A549 (cell line): ENCODE measurements at regions not wholly inside any gene's neighbourhood (a gene's known extent, or its start where the extent isn't known, plus 50 kb on each side); places are given as distances from the start of the nearest gene placed in this dataset.

Source experiments
- ATAC-seq, 2 experiments: fragments of 200-7000 bp in 1 of 2; fragments of >200 bp in 1 of 2; cut with Nextera tagmentation in 1 of 2; cut with Tn5 transposase in 1 of 2; 3 replicates each; pipeline versions ENCODE4 v1.8.0 to v1.9.1; 2018 to 2020; ENCODE audit warnings: mild to moderate bottlenecking in 1 of 2, moderate library complexity in 1 of 2
- CTCF ChIA-PET: fragments of 300-600 bp; sonication (Branson Sonifier 250); formaldehyde crosslinking; extraction: SDS; loops from one replicate; lab custom pipeline; 2021; ENCODE audit warnings: antibody characterized with exemption, inconsistent platforms; lab: Yijun Ruan, JAX
- POLR2A ChIA-PET: fragments of 350-600 bp; formaldehyde crosslinking; extraction: SDS; loops from one replicate; lab custom pipeline; 2021; ENCODE audit warnings: antibody characterized with exemption, inconsistent platforms; lab: Yijun Ruan, JAX
- DNase-seq, 2 experiments: peaks; one replicate each; pipeline versions ENCODE4 v3.0.0 to v3.0.0-alpha.2; 2011 to 2016; ENCODE audit warnings: low read depth in 1 of 2, low spot score in 1 of 2
- FAIRE-seq: peaks from 2 replicates; lab custom pipeline; 2011; peaks lifted over from hg19 to GRCh38; lab: Jason Lieb, UNC
- H3K27ac ChIP-seq, 2 experiments: fragments of >200 bp; sonication (Bioruptor Twin); formaldehyde crosslinking; 3 replicates each; pipeline ENCODE4 v1.5.1; 2016 to 2017
- H3K4me1 ChIP-seq: fragments of >200 bp; sonication (Bioruptor Twin); formaldehyde crosslinking; 3 replicates; pipeline ENCODE4 v1.6.1; 2016
- H3K4me2 ChIP-seq: fragments of >200 bp; sonication (Bioruptor Twin); formaldehyde crosslinking; 3 replicates; pipeline ENCODE4 v1.6.1; 2016
- H3K4me3 ChIP-seq: fragments of >200 bp; sonication (Bioruptor Twin); formaldehyde crosslinking; 3 replicates; pipeline ENCODE4 v1.5.1; 2016
- H3K9me3 ChIP-seq: fragments of >200 bp; sonication (Bioruptor Twin); formaldehyde crosslinking; 3 replicates; pipeline ENCODE4 v1.6.1; 2016
- ATOH8 ChIP-seq: fragments of 250-450 bp; sonication (Bioruptor Pico); IDR thresholded peaks from 2 replicates; pipeline ENCODE4 v1.5.0; 2020; ENCODE audit warnings: low read depth, mild to moderate bottlenecking, moderate library complexity
- BHLHE40 ChIP-seq: IDR thresholded peaks from 2 replicates; pipeline ENCODE4 v1.6.1; 2012; ENCODE audit warnings: low read depth, low read length, inconsistent platforms
- CBX2 ChIP-seq: fragments of 200-600 bp; sonication (generic); IDR thresholded peaks from 2 replicates; pipeline ENCODE4 v1.6.1; 2016; ENCODE audit warnings: low read depth, mild to moderate bottlenecking, borderline replicate concordance
- CHD4 ChIP-seq: fragments of 200-600 bp; sonication (generic); IDR thresholded peaks from 2 replicates; pipeline ENCODE4 v1.6.1; 2016; ENCODE audit warnings: antibody characterized with exemption, mild to moderate bottlenecking, borderline replicate concordance
- E2F6 ChIP-seq: IDR thresholded peaks from 2 replicates; pipeline ENCODE4 v1.6.1; 2012; ENCODE audit warnings: low read depth, borderline replicate concordance
- EHF ChIP-seq: fragments of 250-450 bp; sonication (Bioruptor Pico); IDR thresholded peaks from 2 replicates; pipeline ENCODE4 v1.5.0; 2020; ENCODE audit warnings: mild to moderate bottlenecking
- EP300 ChIP-seq, 2 experiments: fragments of >200 bp; sonication (Bioruptor Twin); formaldehyde crosslinking; IDR thresholded peaks; 2 replicates in 1 of 2; 3 replicates in 1 of 2; pipeline ENCODE4 v1.6.1; 2016 to 2017
- ESRRA ChIP-seq: fragments of 150-350 bp; IDR thresholded peaks from 2 replicates; pipeline ENCODE4 v1.6.1; 2014; ENCODE audit warnings: mild to moderate bottlenecking, low read length, borderline replicate concordance
- FOSL2 ChIP-seq, 2 experiments: fragments of 450-650 bp in 1 of 2; fragments of >200 bp in 1 of 2; sonication (Bioruptor Twin) in 1 of 2; formaldehyde crosslinking; IDR thresholded peaks; 2 replicates each; pipeline versions ENCODE4 v1.5.0 to v1.6.1; 2016 to 2020; ENCODE audit warnings: mild to moderate bottlenecking in 1 of 2, moderate library complexity in 1 of 2
- HES2 ChIP-seq: fragments of >200 bp; sonication (Bioruptor Twin); formaldehyde crosslinking; IDR thresholded peaks from 2 replicates; pipeline ENCODE4 v1.6.1; 2016
- HOXA7 ChIP-seq: fragments of 250-450 bp; sonication (Bioruptor Pico); IDR thresholded peaks from 2 replicates; pipeline ENCODE4 v1.5.0; 2020; ENCODE audit warnings: mild to moderate bottlenecking, moderate library complexity
- HOXB5 ChIP-seq: fragments of 250-450 bp; sonication (Bioruptor Pico); IDR thresholded peaks from 2 replicates; pipeline ENCODE4 v1.5.0; 2020; ENCODE audit warnings: mild to moderate bottlenecking, moderate library complexity
- JUN ChIP-seq, 2 experiments: fragments of >200 bp; sonication (Bioruptor Twin); formaldehyde crosslinking; IDR thresholded peaks; 2 replicates in 1 of 2; 3 replicates in 1 of 2; pipeline ENCODE4 v1.6.1; 2016 to 2017
- KDM1A ChIP-seq: fragments of 200-600 bp; sonication (generic); IDR thresholded peaks from 2 replicates; pipeline ENCODE4 v1.6.1; 2016; ENCODE audit warnings: low read depth, mild to moderate bottlenecking
- KDM5A ChIP-seq: fragments of 200-600 bp; sonication (generic); IDR thresholded peaks from 2 replicates; pipeline ENCODE4 v1.6.1; 2016; ENCODE audit warnings: antibody characterized with exemption, mild to moderate bottlenecking
- MAZ ChIP-seq: fragments of 150-350 bp; IDR thresholded peaks from 2 replicates; pipeline ENCODE4 v1.6.1; 2014; ENCODE audit warnings: antibody characterized with exemption, low read depth, low read length, borderline replicate concordance
- NFE2L2 ChIP-seq: fragments of 150-350 bp; conservative IDR thresholded peaks from 2 replicates; pipeline ENCODE4 v1.6.1; 2014; ENCODE audit warnings: low read length
- NPAS2 ChIP-seq: fragments of 250-450 bp; sonication (Bioruptor Pico); IDR thresholded peaks from 2 replicates; pipeline ENCODE4 v1.8.0; 2022; ENCODE audit warnings: mild to moderate bottlenecking, moderate library complexity, borderline replicate concordance
- NR3C1 ChIP-seq: fragments of >200 bp; sonication (Bioruptor Twin); formaldehyde crosslinking; IDR thresholded peaks from 3 replicates; pipeline ENCODE4 v1.6.1; 2017
- PHF8 ChIP-seq: fragments of 200-600 bp; sonication (generic); IDR thresholded peaks from 2 replicates; pipeline ENCODE4 v1.6.1; 2016; ENCODE audit warnings: low read depth, mild to moderate bottlenecking, antibody characterized with exemption, moderate library complexity, borderline replicate concordance
- RAD21 ChIP-seq, 2 experiments: fragments of >200 bp in 1 of 2; sonication (Bioruptor Twin) in 1 of 2; formaldehyde crosslinking in 1 of 2; IDR thresholded peaks in 1 of 2; conservative IDR thresholded peaks in 1 of 2; 2 replicates in 1 of 2; 3 replicates in 1 of 2; pipeline ENCODE4 v1.6.1; 2012 to 2018; ENCODE audit warnings: inconsistent platforms in 1 of 2
- RARB ChIP-seq: fragments of 250-450 bp; sonication (Bioruptor Pico); IDR thresholded peaks from 2 replicates; pipeline ENCODE4 v1.8.0; 2021; ENCODE audit warnings: mild to moderate bottlenecking, moderate library complexity
- RFX5 ChIP-seq: fragments of 450-650 bp; IDR thresholded peaks from 2 replicates; pipeline ENCODE4 v1.7.1; 2014; ENCODE audit warnings: antibody characterized with exemption, mild to moderate bottlenecking, moderate library complexity
- SMC3 ChIP-seq: fragments of >200 bp; sonication (Bioruptor Twin); formaldehyde crosslinking; IDR thresholded peaks from 3 replicates; pipeline ENCODE4 v1.6.1; 2018; ENCODE audit warnings: inconsistent platforms
- TFCP2L1 ChIP-seq: fragments of 250-450 bp; sonication (Bioruptor Pico); IDR thresholded peaks from 2 replicates; pipeline ENCODE4 v1.5.0; 2021; ENCODE audit warnings: mild to moderate bottlenecking
- TP53 ChIP-seq: fragments of 250-450 bp; sonication (Bioruptor Pico); IDR thresholded peaks from 2 replicates; pipeline ENCODE4 v1.5.0; 2021; ENCODE audit warnings: mild to moderate bottlenecking, moderate library complexity
- USF2 ChIP-seq: fragments of 450-650 bp; IDR thresholded peaks from 2 replicates; pipeline ENCODE4 v1.6.1; 2014; ENCODE audit warnings: antibody characterized with exemption
- ZFP36 ChIP-seq: fragments of 450-650 bp; IDR thresholded peaks from 2 replicates; pipeline ENCODE4 v1.6.1; 2014; ENCODE audit warnings: borderline replicate concordance; ENCODE audit not compliant: partially characterized antibody
- WGBS: methylation state at CpG from one replicate; pipeline ENCODE4 v1.1.6; 2017; ENCODE audit errors: missing lambda C conversion rate; 5-methylcytosine and 5-hydroxymethylcytosine counted together

GRCh38 chr2:183809404-183809803 lies 685.2 kb downstream of the NUP35 start:
- no peak for ATAC-seq
- CTCF ChIA-PET, result no interaction called here
- no peak for TF ChIP-seq USF2
- no peak for TF ChIP-seq RAD21 (conservative IDR thresholded peaks at IDR 0.05 in 1 of 2, IDR thresholded peaks at IDR 0.05 in 1 of 2)
- no peak for TF ChIP-seq KDM5A
- TF ChIP-seq ESRRA, result no peak
- TF ChIP-seq CBX2, result no peak
- TF ChIP-seq SMC3, result no peak
- TF ChIP-seq ZFP36, result no peak
- no peak for TF ChIP-seq EP300 (IDR thresholded peaks at IDR 0.05)
- TF ChIP-seq BHLHE40, result no peak
- TF ChIP-seq RFX5, result no peak
- no peak for TF ChIP-seq HES2
- TF ChIP-seq RARB, result no peak
- TF ChIP-seq KDM1A, result no peak
- no peak for TF ChIP-seq NFE2L2
- TF ChIP-seq E2F6, result no peak
- no peak for TF ChIP-seq TFCP2L1 (CRISPR knock-in tag)
- TF ChIP-seq MAZ, result no peak
- TF ChIP-seq CHD4, result no peak
- TF ChIP-seq, all 56 proteins: peak for 0
- H3K4me3 ChIP-seq, result no peak overlapping the region
- WGBS, result 76% methylated on average over 3 of the region's 3 CpGs
- DNase-seq (no peak), FAIRE-seq (no peak)
- H3K4me1 ChIP-seq, result no peaks in the 10 kb centered on the region
- no peak overlapping the region for H3K27ac ChIP-seq
- H3K4me2 ChIP-seq, result no peak overlapping the region
- POLR2A ChIA-PET, result no interaction called here
- H3K9me3 ChIP-seq, result no peaks in the 10 kb centered on the region

GRCh38 chr2:183811281-183811680 lies 687.0 kb downstream of the NUP35 start:
- CTCF ChIA-PET, result no interaction called here
- POLR2A ChIA-PET, result no interaction called here
- Histone ChIP-seq H3K4me1 (no peaks in the 10 kb centered on the region), H3K9me3 (no peaks in the 10 kb centered on the region), H3K4me3 (no peak overlapping the region), H3K4me2 (no peak overlapping the region), H3K27ac (no peak overlapping the region)
- TF ChIP-seq JUN (IDR thresholded peaks at IDR 0.05), result no peak
- TF ChIP-seq KDM1A, result no peak
- no peak for TF ChIP-seq HOXB5 (CRISPR knock-in tag)
- no peak for TF ChIP-seq NFE2L2
- no peak for TF ChIP-seq EHF (CRISPR knock-in tag)
- TF ChIP-seq PHF8, result no peak
- no peak for TF ChIP-seq HOXA7
- no peak for TF ChIP-seq NR3C1
- FAIRE-seq, result no peak
- 35% methylated on average over 1 of the region's 1 CpG for WGBS
- ATAC-seq, result no peak
- no peak for DNase-seq

GRCh38 chr2:183812091-183812490 lies 687.8 kb downstream of the NUP35 start:
- FAIRE-seq (no peak), ATAC-seq (no peak), DNase-seq (no peak)
- no peaks in the 10 kb centered on the region for H3K9me3 ChIP-seq
- H3K4me2 ChIP-seq, result no peak overlapping the region
- H3K27ac ChIP-seq, result no peak overlapping the region
- ChIA-PET CTCF (no interaction called here), POLR2A (no interaction called here)
- TF ChIP-seq KDM1A, result no peak
- no peak for TF ChIP-seq HOXA7
- no peak for TF ChIP-seq NPAS2 (CRISPR knock-in tag)
- no peak for TF ChIP-seq ZFP36
- no peak for TF ChIP-seq TP53 (CRISPR knock-in tag)
- no peak for TF ChIP-seq ATOH8 (CRISPR knock-in tag)
- no peak for TF ChIP-seq CHD4
- no peak for TF ChIP-seq FOSL2 (IDR thresholded peaks at IDR 0.05)
- TF ChIP-seq FOSL2 (CRISPR knock-in tag; IDR thresholded peaks at IDR 0.05), result no peak
- no peak overlapping the region for H3K4me3 ChIP-seq
- 38% methylated on average over 2 of the region's 2 CpGs for WGBS
- no peaks in the 10 kb centered on the region for H3K4me1 ChIP-seq
